ENCODE measurements at regions not wholly inside any gene's neighbourhood (a gene's known extent, or its start where the extent isn't known, plus 50 kb on each side); places are given as distances from the start of the nearest gene placed in this dataset.

GRCh38 chr9:121550041-121550440 is 50.4 kb upstream of the GGTA1 start:
- TF ChIP-seq SPI1 (IDR thresholded peaks at IDR 0.05; ENCODE audit: low read depth, low read length) (no peak), POLR2A (IDR thresholded peaks at IDR 0.05; ENCODE audit: low read depth, low read length) (no peak), PAX5 (IDR thresholded peaks at IDR 0.05; ENCODE audit: insufficient read depth, low read length, severe bottlenecking) (no peak), TAF1 (IDR thresholded peaks at IDR 0.05; ENCODE audit: low read depth, low read length) (no peak), POLR2AphosphoS5 (IDR thresholded peaks at IDR 0.05; ENCODE audit: low read depth, low read length) (no peak), POU2F2 (IDR thresholded peaks at IDR 0.05; ENCODE audit: low read depth, low read length) (no peak)
- DNase-seq (ENCODE audit: insufficient read length, low spot score) (no peak), FAIRE-seq (no peak)

- peak; percentile 84 for FAIRE-seq
- TF ChIP-seq POLR2AphosphoS5 (IDR thresholded peaks at IDR 0.05; ENCODE audit: low read depth, low read length) (no peak), POU2F2 (IDR thresholded peaks at IDR 0.05; ENCODE audit: low read depth, low read length) (no peak), TAF1 (IDR thresholded peaks at IDR 0.05; ENCODE audit: low read depth, low read length) (no peak), POLR2A (IDR thresholded peaks at IDR 0.05; ENCODE audit: low read depth, low read length) (no peak), SPI1 (IDR thresholded peaks at IDR 0.05; ENCODE audit: low read depth, low read length) (no peak), PAX5 (IDR thresholded peaks at IDR 0.05; ENCODE audit: insufficient read depth, low read length, severe bottlenecking) (no peak)
Observed at GRCh38 chr9:121550569-121551512, 51.2 kb upstream of the GGTA1 start.

GRCh38 chr9:121551985-121552753 is 52.5 kb upstream of the GGTA1 start:
- TF ChIP-seq SPI1 (IDR thresholded peaks at IDR 0.05; ENCODE audit: low read depth, low read length) (peak; percentile 95), POLR2AphosphoS5 (IDR thresholded peaks at IDR 0.05; ENCODE audit: low read depth, low read length) (no peak)
- FAIRE-seq = no peak
- DNase-seq (ENCODE audit: insufficient read length, low spot score) = no peak

More at GRCh38 chr9:121550569-121551512, 51.2 kb upstream of the GGTA1 start:
- DNase-seq (ENCODE audit: insufficient read length, low spot score) = peak; percentile 75

GRCh38 chr9:121556082-121556481 is 56.4 kb upstream of the GGTA1 start:
- no peak for TF ChIP-seq POLR2AphosphoS5 (IDR thresholded peaks at IDR 0.05; ENCODE audit: low read depth, low read length)
- no peak for TF ChIP-seq POU2F2 (IDR thresholded peaks at IDR 0.05; ENCODE audit: low read depth, low read length)
- no peak for TF ChIP-seq POLR2A (IDR thresholded peaks at IDR 0.05; ENCODE audit: low read depth, low read length)
- TF ChIP-seq SPI1 (IDR thresholded peaks at IDR 0.05; ENCODE audit: low read depth, low read length) = no peak
- TF ChIP-seq TAF1 (IDR thresholded peaks at IDR 0.05; ENCODE audit: low read depth, low read length) = no peak
- no peak for TF ChIP-seq PAX5 (IDR thresholded peaks at IDR 0.05; ENCODE audit: insufficient read depth, low read length, severe bottlenecking)
- no peak for FAIRE-seq
- DNase-seq (ENCODE audit: insufficient read length, low spot score) = no peak

GRCh38 chr9:121556580-121556979 is 56.9 kb upstream of the GGTA1 start:
- DNase-seq (ENCODE audit: insufficient read length, low spot score) (no peak), FAIRE-seq (no peak)
- no peak for TF ChIP-seq TAF1 (IDR thresholded peaks at IDR 0.05; ENCODE audit: low read depth, low read length)
- no peak for TF ChIP-seq SPI1 (IDR thresholded peaks at IDR 0.05; ENCODE audit: low read depth, low read length)

- FAIRE-seq = peak; percentile 47
- TF ChIP-seq POLR2AphosphoS5 (IDR thresholded peaks at IDR 0.05; ENCODE audit: low read depth, low read length) (no peak), SPI1 (IDR thresholded peaks at IDR 0.05; ENCODE audit: low read depth, low read length) (peak; percentile 50; the same call in 1 of the 2 replicates)
- DNase-seq (ENCODE audit: insufficient read length, low spot score) = peak; percentile 51
Observed at GRCh38 chr9:121557581-121558447, 58.2 kb upstream of the GGTA1 start.

GRCh38 chr9:121558473-121558872 is 58.8 kb upstream of the GGTA1 start:
- TF ChIP-seq POU2F2 (IDR thresholded peaks at IDR 0.05; ENCODE audit: low read depth, low read length) = no peak
- TF ChIP-seq POLR2A (IDR thresholded peaks at IDR 0.05; ENCODE audit: low read depth, low read length) = no peak
- no peak for TF ChIP-seq SPI1 (IDR thresholded peaks at IDR 0.05; ENCODE audit: low read depth, low read length)
- no peak for TF ChIP-seq PAX5 (IDR thresholded peaks at IDR 0.05; ENCODE audit: insufficient read depth, low read length, severe bottlenecking)
- no peak for TF ChIP-seq POLR2AphosphoS5 (IDR thresholded peaks at IDR 0.05; ENCODE audit: low read depth, low read length)
- no peak for TF ChIP-seq TAF1 (IDR thresholded peaks at IDR 0.05; ENCODE audit: low read depth, low read length)
- no peak for FAIRE-seq
- DNase-seq (ENCODE audit: insufficient read length, low spot score) = no peak

GRCh38 chr9:121559183-121559582 is 59.5 kb upstream of the GGTA1 start:
- DNase-seq (ENCODE audit: insufficient read length, low spot score) (no peak), FAIRE-seq (no peak)
- no peak for TF ChIP-seq POLR2A (IDR thresholded peaks at IDR 0.05; ENCODE audit: low read depth, low read length)
- TF ChIP-seq SPI1 (IDR thresholded peaks at IDR 0.05; ENCODE audit: low read depth, low read length) = no peak
- no peak for TF ChIP-seq POU2F2 (IDR thresholded peaks at IDR 0.05; ENCODE audit: low read depth, low read length)
- TF ChIP-seq PAX5 (IDR thresholded peaks at IDR 0.05; ENCODE audit: insufficient read depth, low read length, severe bottlenecking) = no peak
- no peak for TF ChIP-seq TAF1 (IDR thresholded peaks at IDR 0.05; ENCODE audit: low read depth, low read length)
- TF ChIP-seq POLR2AphosphoS5 (IDR thresholded peaks at IDR 0.05; ENCODE audit: low read depth, low read length) = no peak

- no peak for TF ChIP-seq POLR2AphosphoS5 (IDR thresholded peaks at IDR 0.05; ENCODE audit: low read depth, low read length)
- TF ChIP-seq POU2F2 (IDR thresholded peaks at IDR 0.05; ENCODE audit: low read depth, low read length) = no peak
- TF ChIP-seq PAX5 (IDR thresholded peaks at IDR 0.05; ENCODE audit: insufficient read depth, low read length, severe bottlenecking) = no peak
- no peak for TF ChIP-seq SPI1 (IDR thresholded peaks at IDR 0.05; ENCODE audit: low read depth, low read length)
- no peak for TF ChIP-seq POLR2A (IDR thresholded peaks at IDR 0.05; ENCODE audit: low read depth, low read length)
- no peak for TF ChIP-seq TAF1 (IDR thresholded peaks at IDR 0.05; ENCODE audit: low read depth, low read length)
- FAIRE-seq (no peak), DNase-seq (ENCODE audit: insufficient read length, low spot score) (no peak)
Observed at GRCh38 chr9:121560921-121561320, 61.3 kb upstream of the GGTA1 start.
